SU-DHL-6 (cell line): ENCODE measurements at regions not wholly inside any gene's neighbourhood (a gene's known extent, or its start where the extent isn't known, plus 50 kb on each side); places are given as distances from the start of the nearest gene placed in this dataset.

ENCODE experiments used
- H2AFZ ChIP-seq: fragments of 200-600 bp; sonication (generic); 2 replicates; pipeline ENCODE4 v1.6.1; 2014; ENCODE audit warnings: low read depth, mild to moderate bottlenecking, moderate library complexity, mixed read lengths, antibody characterized with exemption, low read length; ENCODE audit not compliant: severe bottlenecking
- H3F3A ChIP-seq: fragments of 200-600 bp; shearing (Covaris generic); 2 replicates; pipeline ENCODE4 v1.6.0; 2016; ENCODE audit warnings: antibody characterized with exemption, mild to moderate bottlenecking; ENCODE audit not compliant: insufficient read depth
- H3K27ac ChIP-seq: fragments of 200-600 bp; sonication (generic); 2 replicates; pipeline ENCODE4 v1.5.1; 2016; ENCODE audit warnings: low read depth, mild to moderate bottlenecking, low read length, moderate library complexity, mixed read lengths
- H3K27me3 ChIP-seq: fragments of 200-600 bp; sonication (generic), shearing (Covaris generic); 2 replicates; pipeline ENCODE4 v1.6.0; 2014; ENCODE audit warnings: mild to moderate bottlenecking, low read length
- H3K36me3 ChIP-seq: fragments of 200-600 bp; sonication (generic); 2 replicates; pipeline ENCODE4 v1.6.1; 2014; ENCODE audit warnings: mild to moderate bottlenecking, low read length, mixed read lengths
- H3K4me2 ChIP-seq: fragments of 300-600, 200-600 bp; shearing (Covaris generic), sonication (generic); 2 replicates; pipeline ENCODE4 v1.6.0; 2014; ENCODE audit warnings: low read length, low read depth, mild to moderate bottlenecking; ENCODE audit not compliant: poor library complexity, severe bottlenecking
- H3K4me3 ChIP-seq: fragments of 200-600 bp; sonication (generic); 2 replicates; pipeline ENCODE4 v1.5.1; 2014; ENCODE audit warnings: antibody characterized with exemption, low read length, mild to moderate bottlenecking, mixed read lengths; ENCODE audit not compliant: insufficient read depth, poor library complexity, severe bottlenecking
- H3K79me2 ChIP-seq: fragments of 200-600 bp; sonication (generic); 2 replicates; pipeline ENCODE4 v1.6.1; 2014; ENCODE audit warnings: mild to moderate bottlenecking, low read length, moderate library complexity; ENCODE audit not compliant: insufficient read depth
- H3K9ac ChIP-seq: fragments of 200-600 bp; sonication (generic); 2 replicates; pipeline ENCODE4 v1.7.0; 2014; ENCODE audit warnings: mild to moderate bottlenecking, low read length
- H3K9me2 ChIP-seq: fragments of 200-600 bp; sonication (generic); replicated peaks from 2 replicates; pipeline ENCODE4 v1.6.1; 2014; ENCODE audit warnings: low read length; ENCODE audit not compliant: insufficient read depth
- H3K9me3 ChIP-seq: fragments of 200-600 bp; sonication (generic); 2 replicates; pipeline ENCODE4 v1.6.1; 2014; ENCODE audit warnings: low read length, mixed read lengths; ENCODE audit not compliant: insufficient read depth
- H4K20me1 ChIP-seq: fragments of 200-600 bp; sonication (generic); 2 replicates; pipeline ENCODE4 v1.6.1; 2014; ENCODE audit warnings: low read depth, mild to moderate bottlenecking, antibody characterized with exemption, low read length, moderate library complexity, mixed read lengths
- CTCF ChIP-seq: fragments of 200-600 bp; sonication (generic); IDR thresholded peaks from one replicate; pipeline ENCODE4 v1.5.1; 2017; ENCODE audit warnings: antibody characterized with exemption, mild to moderate bottlenecking, low read length, moderate library complexity; ENCODE audit not compliant: insufficient read depth, poor library complexity, severe bottlenecking
- EZH2phosphoT487 ChIP-seq: fragments of 200-600 bp; sonication (generic), shearing (Covaris generic); conservative IDR thresholded peaks from 2 replicates; pipeline ENCODE4 v1.6.1; 2018; ENCODE audit warnings: mild to moderate bottlenecking, antibody characterized with exemption, low read length, moderate library complexity, mixed read lengths

- no peaks in the 10 kb centered on the region for H3K9me3 ChIP-seq
- H3K27ac ChIP-seq: no peak overlapping the region
- no peak overlapping the region for H3K4me2 ChIP-seq
- H3K27me3 ChIP-seq: no peaks in the 10 kb centered on the region
- no peaks in the 10 kb centered on the region for H3K36me3 ChIP-seq
- no peaks in the 10 kb centered on the region for H3K9me2 ChIP-seq
- no peak for TF ChIP-seq EZH2phosphoT487
- TF ChIP-seq CTCF: no peak
- no peaks in the 10 kb centered on the region for H3K79me2 ChIP-seq
- H4K20me1 ChIP-seq: no peaks in the 10 kb centered on the region
- H2AFZ ChIP-seq: no peak overlapping the region
- no peak overlapping the region for H3K4me3 ChIP-seq
- no peaks in the 10 kb centered on the region for H3F3A ChIP-seq
- no peak overlapping the region for H3K9ac ChIP-seq
Measured at GRCh38 chr11:128188346-128189004, 398.9 kb downstream of the ETS1 start.

DNA sequence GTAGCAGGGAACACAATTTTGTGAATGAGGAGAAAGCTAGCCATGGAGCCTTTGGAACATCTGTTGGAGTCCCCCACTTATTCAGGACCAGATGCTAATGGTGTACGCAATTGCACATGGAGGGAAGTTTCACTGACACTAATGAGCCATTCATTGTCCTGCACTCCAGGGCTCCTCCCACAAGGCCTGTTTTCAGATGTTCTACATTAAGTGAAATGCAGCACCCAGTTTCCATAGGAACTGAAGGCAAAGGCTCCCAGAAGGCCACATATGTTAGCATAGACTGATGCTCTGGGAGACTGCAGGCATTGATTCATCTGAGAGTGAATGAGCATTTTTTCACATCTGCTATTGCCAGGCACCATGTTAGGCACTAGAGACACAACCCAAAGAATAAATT is 399.5 kb downstream of the ETS1 start:
- H3K27me3 ChIP-seq: no peaks in the 10 kb centered on the region
- H3K4me2 ChIP-seq: no peak overlapping the region
- H3K79me2 ChIP-seq: no peaks in the 10 kb centered on the region
- H3K27ac ChIP-seq: no peak overlapping the region
- no peaks in the 10 kb centered on the region for H3K9me3 ChIP-seq
- no peaks in the 10 kb centered on the region for H4K20me1 ChIP-seq
- H3K9ac ChIP-seq: no peak overlapping the region
- H3K36me3 ChIP-seq: no peaks in the 10 kb centered on the region
- TF ChIP-seq CTCF (no peak), EZH2phosphoT487 (no peak)
- no peak overlapping the region for H2AFZ ChIP-seq
- H3K4me3 ChIP-seq: no peak overlapping the region
- H3K9me2 ChIP-seq: no peaks in the 10 kb centered on the region
- no peaks in the 10 kb centered on the region for H3F3A ChIP-seq

DNA sequence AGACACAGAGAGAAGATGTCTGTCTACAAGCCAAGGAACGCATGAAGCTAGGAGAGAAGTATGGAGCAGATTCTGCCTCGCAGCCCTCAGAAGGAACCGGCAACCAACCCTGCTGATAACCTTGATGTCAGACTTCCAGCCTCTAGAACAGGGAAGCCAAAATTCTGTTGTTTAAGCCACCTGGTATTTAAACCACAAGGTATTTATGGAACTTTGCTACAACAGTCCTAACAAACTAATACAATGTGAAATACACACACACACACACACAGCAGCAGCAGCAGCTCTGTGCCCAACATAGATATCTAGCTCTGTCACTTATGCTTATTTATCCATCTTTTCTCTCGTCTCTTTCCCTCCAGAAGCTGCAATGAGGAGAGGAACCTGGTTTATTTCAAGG is 400.0 kb downstream of the ETS1 start:
- no peaks in the 10 kb centered on the region for H3K36me3 ChIP-seq
- H3F3A ChIP-seq: no peaks in the 10 kb centered on the region
- H4K20me1 ChIP-seq: no peaks in the 10 kb centered on the region
- H3K27ac ChIP-seq: no peak overlapping the region
- no peaks in the 10 kb centered on the region for H3K9me2 ChIP-seq
- H3K4me2 ChIP-seq: no peak overlapping the region
- TF ChIP-seq EZH2phosphoT487: no peak
- TF ChIP-seq CTCF: no peak
- H3K27me3 ChIP-seq: no peaks in the 10 kb centered on the region
- H3K4me3 ChIP-seq: no peak overlapping the region
- no peaks in the 10 kb centered on the region for H3K79me2 ChIP-seq
- no peak overlapping the region for H2AFZ ChIP-seq
- H3K9ac ChIP-seq: no peak overlapping the region
- H3K9me3 ChIP-seq: no peaks in the 10 kb centered on the region
